GM18868 (cell line): ENCODE measurements at regions not wholly inside any gene's neighbourhood (a gene's known extent, or its start where the extent isn't known, plus 50 kb on each side); places are given as distances from the start of the nearest gene placed in this dataset.

ENCODE experiments used
- ATAC-seq: cut with Tn5 transposase; IDR thresholded peaks from one replicate; pipeline ENCODE4 v1.9.1; 2021; ENCODE audit warnings: mild to moderate bottlenecking, moderate library complexity; ENCODE audit not compliant: unreplicated experiment

GRCh38 chr15:38692789-38693062 lies 128.1 kb upstream of the RASGRP1 start:
- ATAC-seq = no peak

- no peak for ATAC-seq
Measured at GRCh38 chr15:38695249-38696108, 130.9 kb upstream of the RASGRP1 start.

DNA sequence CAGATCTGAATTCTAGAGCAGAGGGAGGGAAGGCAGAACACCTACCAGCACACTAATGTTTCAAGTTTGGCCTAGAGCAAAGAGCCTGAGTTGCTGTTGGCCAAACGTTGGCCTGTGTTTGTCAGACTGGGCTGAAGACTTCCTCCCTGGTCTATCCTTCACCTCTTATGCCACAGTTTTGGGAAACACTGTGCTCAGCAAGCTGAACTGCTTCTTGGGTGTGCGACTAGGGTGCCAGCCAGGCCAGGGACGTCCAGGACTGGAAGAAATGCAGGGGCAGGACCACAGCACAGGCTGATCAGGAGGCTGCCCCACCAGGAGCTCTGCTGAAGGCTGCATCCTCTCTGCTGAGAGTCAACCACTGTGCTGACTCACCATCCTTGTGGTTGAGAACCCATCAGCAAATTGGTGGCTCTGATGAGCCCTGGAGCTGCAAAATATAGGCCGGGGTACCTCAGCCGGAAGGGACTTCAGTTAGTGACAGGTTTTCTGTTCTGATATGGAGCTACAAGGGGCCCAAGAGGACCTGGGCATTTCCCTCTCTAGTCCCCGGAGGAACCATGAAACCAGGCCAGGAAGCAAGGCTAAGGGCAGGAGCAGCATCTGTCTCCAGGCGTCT lies 131.6 kb upstream of the RASGRP1 start:
- ATAC-seq = peak; percentile 83

GRCh38 chr15:38696790-38697495 lies 132.3 kb upstream of the RASGRP1 start:
- no peak for ATAC-seq

DNA sequence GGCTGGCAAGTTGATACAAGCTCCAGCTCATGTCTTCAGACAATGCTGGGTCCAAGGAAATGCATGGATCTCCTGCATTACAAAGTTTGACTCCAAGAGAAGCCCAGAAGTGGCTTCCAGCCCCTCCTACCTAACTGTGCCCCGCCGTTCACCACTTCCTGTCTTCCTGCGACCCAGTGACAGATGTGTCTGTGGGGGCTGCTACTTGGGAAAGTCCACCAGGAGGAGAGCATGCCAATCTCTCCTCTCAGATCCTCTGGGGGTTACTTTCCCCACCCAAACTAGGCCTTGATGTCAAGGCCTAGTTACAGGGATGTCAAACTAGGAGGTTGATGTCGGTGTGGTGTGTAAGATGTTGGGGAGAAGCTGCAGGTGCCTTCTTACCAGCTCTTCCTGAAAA lies 133.6 kb upstream of the RASGRP1 start:
- no peak for ATAC-seq

- ATAC-seq = peak; percentile 63
Measured at GRCh38 chr15:38699633-38700230, 135.1 kb upstream of the RASGRP1 start.

DNA sequence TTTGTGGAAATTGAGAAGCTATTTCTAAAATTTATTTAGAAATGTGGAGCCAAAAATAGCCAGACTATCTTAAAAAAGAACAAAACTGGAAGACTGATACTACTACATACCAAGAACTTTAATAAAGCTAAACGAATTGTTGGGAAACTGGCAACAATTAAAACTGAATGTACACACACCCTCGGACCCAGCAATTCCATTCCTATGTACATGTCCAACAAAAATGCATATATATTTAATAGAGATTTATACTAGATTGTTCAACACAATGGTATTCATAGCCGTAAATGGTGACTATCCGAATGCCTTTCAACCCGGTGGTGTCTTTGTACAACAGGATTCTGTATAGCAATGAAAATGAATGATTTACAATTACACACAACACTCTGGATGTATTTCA lies 136.5 kb upstream of the RASGRP1 start:
- ATAC-seq = no peak

GRCh38 chr15:38702178-38702912 lies 137.7 kb upstream of the RASGRP1 start:
- no peak for ATAC-seq

GRCh38 chr15:38705436-38706219 lies 141.0 kb upstream of the RASGRP1 start:
- ATAC-seq = no peak

DNA sequence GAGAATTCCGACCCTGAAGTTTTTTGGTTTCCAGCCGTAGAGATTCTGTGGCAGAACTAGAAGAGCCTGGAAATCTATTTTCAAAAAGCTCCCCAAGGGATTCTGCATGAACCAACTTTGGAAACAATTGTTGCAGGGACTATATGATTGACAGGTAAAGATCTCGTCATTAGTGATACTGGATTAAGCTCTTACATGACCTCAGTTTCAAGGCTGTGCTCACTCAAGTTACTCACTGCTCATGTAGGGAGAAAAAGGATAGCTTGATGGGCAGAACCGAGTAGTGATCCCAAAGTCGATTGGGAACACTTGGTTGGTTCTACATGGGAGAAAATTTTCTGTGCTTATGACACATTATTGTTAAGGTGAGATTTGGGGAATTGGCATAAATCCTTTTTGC lies 142.3 kb upstream of the RASGRP1 start:
- no peak for ATAC-seq

DNA sequence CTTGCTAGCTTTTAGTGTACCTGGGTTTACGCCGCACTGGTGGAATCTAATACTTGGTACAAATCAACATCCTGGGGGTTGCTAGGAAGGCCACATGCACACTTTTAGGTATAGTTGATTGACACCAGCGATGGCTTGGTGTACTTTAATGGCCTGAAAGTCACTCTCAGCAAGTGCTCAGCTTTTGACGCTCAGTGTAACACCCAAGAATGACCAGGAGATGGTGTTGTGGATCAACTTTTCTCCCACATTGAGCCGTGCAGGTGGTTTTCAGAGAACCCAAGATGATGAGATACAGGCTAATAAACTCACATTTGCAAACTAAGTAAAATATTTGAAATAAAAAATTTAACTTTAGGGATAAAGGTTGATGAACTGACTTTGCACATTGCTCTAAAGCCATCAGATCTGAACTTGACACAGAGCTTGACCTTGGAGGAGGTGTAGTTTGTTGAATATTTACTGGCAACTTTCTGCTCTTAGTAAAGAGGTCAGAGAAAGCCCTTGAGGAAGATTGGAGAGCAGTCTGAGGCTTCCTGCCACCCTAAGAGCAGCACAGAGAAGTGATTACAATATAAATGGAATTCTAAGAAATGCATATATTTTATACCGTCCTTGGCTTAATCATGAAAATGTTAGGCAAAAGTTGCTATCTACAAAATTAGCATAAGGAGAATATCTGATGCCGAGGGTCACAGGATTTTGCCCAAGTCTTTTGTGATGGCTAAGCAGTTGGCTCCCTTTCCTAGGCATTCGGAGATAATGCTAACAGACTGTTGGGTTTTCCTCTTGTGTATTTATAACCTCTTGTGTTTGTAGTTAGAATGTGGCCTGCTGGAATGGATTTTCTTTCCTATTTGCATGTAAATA lies 143.4 kb upstream of the RASGRP1 start:
- ATAC-seq = peak; percentile 88

DNA sequence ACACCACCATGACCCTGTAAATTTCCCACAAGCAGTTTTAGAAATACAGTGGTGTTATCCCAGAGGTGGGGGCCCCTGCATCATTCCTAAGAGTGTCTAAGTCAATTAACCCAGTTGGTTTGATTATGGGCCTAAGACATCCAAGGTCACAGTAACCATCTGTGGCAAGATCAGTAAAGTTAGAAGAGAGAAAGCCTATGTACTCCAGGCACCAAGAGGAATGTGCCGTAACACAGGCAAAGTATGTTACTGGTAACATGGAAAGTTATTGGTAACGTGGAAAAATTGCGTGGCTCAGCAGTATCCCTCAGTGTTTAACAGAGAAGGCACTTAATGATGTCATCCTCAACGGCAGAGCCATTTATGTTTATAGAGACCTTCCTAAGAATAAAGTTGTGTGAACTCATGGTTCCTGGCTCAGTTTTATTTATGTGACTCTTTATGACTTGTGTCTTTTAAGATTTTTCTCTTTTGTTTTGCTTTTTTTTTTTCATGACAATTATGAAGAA lies 144.1 kb upstream of the RASGRP1 start:
- no peak for ATAC-seq

DNA sequence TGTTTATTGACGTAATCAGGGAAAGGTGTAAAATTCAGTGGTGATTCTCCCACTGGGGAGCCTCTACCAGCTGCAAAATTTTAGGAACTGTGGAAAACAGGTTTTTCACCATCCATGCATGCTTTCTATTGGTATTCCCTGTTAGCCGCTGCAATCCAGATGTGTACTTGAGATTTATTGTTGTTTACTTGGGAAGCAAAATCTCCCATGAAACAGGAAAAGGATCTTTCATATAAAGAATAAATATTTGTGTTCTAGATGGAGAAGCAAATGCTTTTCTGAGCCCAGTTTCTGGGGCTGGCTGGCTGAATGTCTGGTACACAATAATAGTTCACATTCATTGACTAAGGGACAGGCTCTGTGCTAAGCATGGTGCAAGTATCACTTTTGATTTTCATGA lies 144.6 kb upstream of the RASGRP1 start:
- no peak for ATAC-seq

GRCh38 chr15:38714309-38715072 lies 149.9 kb upstream of the RASGRP1 start:
- no peak for ATAC-seq

DNA sequence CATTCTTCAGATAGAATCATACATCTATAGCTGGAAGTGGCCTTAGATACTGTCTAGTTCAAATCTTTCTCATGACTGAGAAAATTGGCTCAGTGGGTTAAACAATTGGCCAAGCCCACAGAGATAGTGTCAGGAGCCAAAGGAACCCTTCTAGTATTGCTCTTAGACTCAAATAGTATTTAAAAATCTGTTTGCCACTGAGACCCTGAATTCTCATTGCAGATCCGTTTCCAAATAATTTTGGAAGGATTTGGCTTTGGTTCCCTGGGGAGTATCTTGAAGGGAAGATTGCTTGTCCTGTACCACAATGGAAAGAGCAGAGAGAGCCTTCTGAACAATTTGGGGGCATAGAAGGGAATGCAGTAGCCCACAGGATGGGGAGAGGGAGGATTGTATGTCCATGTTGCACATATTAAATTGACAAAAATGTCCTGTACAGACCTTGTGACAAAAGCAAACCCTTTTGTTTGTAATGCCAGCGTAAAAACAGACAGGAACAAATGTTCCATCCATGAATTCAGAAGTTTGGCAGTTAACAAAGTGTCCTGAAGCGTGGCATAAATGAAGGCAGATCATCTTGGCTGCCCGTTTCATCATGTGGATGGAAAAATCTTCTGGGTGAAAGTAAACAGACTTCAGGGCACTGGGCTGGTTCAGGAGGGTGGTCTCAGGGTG lies 156.4 kb upstream of the RASGRP1 start:
- no peak for ATAC-seq

- ATAC-seq = no peak
Measured at GRCh38 chr15:38721568-38721945, 156.9 kb upstream of the RASGRP1 start.

DNA sequence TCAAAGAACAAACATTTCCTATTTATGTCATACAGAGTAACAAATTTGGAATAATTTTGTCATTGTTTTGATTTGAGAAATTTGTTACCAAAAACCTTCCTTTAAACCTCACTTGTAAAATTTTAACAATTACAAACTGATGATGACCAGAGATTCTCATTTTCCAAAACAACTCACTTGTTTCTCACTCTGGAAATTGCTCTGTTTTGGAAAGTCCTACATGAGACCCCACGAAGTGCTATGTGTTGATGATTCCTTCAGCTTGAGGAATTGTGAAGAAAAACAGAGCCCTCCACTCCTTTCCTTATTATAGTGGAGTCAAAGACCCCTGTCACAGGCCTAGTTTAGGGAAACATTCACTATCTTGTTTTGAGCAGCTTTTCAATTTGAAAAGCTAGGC lies 157.6 kb upstream of the RASGRP1 start:
- ATAC-seq = no peak

DNA sequence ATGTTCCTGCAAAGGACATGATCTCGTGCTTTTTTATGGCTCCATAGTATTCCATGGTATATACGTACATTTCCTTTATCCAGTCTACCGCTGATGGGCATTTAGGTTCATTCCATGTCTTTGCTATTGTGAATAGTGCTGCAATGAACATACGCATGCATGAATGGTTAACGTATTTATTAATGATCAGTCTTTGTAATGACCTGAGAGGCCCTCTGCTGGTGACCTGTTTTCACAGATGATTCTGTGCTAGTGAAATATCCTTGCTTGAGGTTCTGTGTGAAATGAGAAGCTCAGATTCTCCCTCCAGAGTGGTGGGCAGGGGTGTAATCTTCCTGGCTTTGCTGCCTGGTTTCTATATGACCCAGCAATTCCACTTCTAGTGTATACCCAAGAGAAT lies 160.2 kb upstream of the RASGRP1 start:
- no peak for ATAC-seq
